Pancreas (tissue), 10 donors: ENCODE measurements at regions not wholly inside any gene's neighbourhood (a gene's known extent, or its start where the extent isn't known, plus 50 kb on each side); places are given as distances from the start of the nearest gene placed in this dataset.

Experiments
- ATAC-seq, 4 donors: fragments of 200-7000 bp; cut with Tn5 transposase; one replicate each; pipeline versions ENCODE4 v1.8.0 to v1.9.1; 2020; ENCODE audit warnings: mild to moderate bottlenecking in 4 of 4, moderate library complexity in 4 of 4
- DNase-seq, 6 donors: peaks; one replicate each; pipeline ENCODE4 v3.0.0-alpha.2; 2020
- FAIRE-seq: peaks from 2 replicates; lab custom pipeline; 2012; peaks lifted over from hg19 to GRCh38; lab: Jason Lieb, UNC
- H3K27ac ChIP-seq, 4 donors: fragments of 200-600 bp; sonication (generic); 1 replicate in 3 of 4; 2 replicates in 1 of 4; pipeline versions ENCODE4 v1.5.0 to v1.8.0; 2020
- H3K27me3 ChIP-seq, 4 donors: fragments of 200-600 bp; one replicate each; pipeline ENCODE4 v1.8.0; 2021
- H3K36me3 ChIP-seq, 3 donors: fragments of 200-600 bp; sonication (generic) in 1 of 3; one replicate each; pipeline versions ENCODE4 v1.5.0 to v1.8.0; 2020 to 2021
- H3K4me1 ChIP-seq, 3 donors: fragments of 200-600 bp; one replicate each; pipeline ENCODE4 v1.8.0; 2021
- H3K4me3 ChIP-seq, 4 donors: fragments of 200-600 bp; sonication (generic) in 2 of 4; one replicate each; pipeline versions ENCODE4 v1.5.0 to v1.8.0; 2020 to 2021
- H3K9me3 ChIP-seq, 4 donors: fragments of 200-600 bp; one replicate each; pipeline ENCODE4 v1.8.0; 2021
- CTCF ChIP-seq, 4 donors: fragments of 200-600 bp; sonication (generic) in 3 of 4; IDR thresholded peaks; one replicate each; pipeline versions ENCODE4 v1.5.0 to v1.8.0; 2021; ENCODE audit warnings: antibody characterized with exemption in 4 of 4
- WGBS, 2 donors: extraction: QIAGEN DNeasy Blood & Tissue Kit; methylation state at CpG; one replicate each; pipeline ENCODE4 v1.1.7; 2013; 5-methylcytosine and 5-hydroxymethylcytosine counted together
- intact Hi-C, 3 donors: fragments of 100-400 bp; cut with DNase I; formaldehyde crosslinking; loops; one replicate each; pipeline versions ENCODE4 v1.11.1 to v1.14.2; 2022
- donor health status: healthy with polysubstance abuse.
- donor health status: DM: no; HTN: no; CAD: no; lungs with moderate emphysema.
- donor health status: DM: no; HTN: no; CAD: no.
- donor health status: control.
- donor health status: control.
- donor health status: Bipolar disorder and iron deficiency.
- donor health status: DM: yes; HTN: yes; CAD: no.
- donor health status: DM: no; HTN: no; CAD: no.
- donor health status: DM: no; HTN: no; CAD: no.
- donor health status: DM: yes; HTN: yes; CAD: no.

- TF ChIP-seq CTCF (IDR thresholded peaks at IDR 0.05), result no peak
- Histone ChIP-seq H3K27ac (no peak overlapping the region), H3K9me3 (no peaks in the 10 kb centered on the region), H3K4me1 (no peaks in the 10 kb centered on the region), H3K27me3 (no peaks in the 10 kb centered on the region), H3K36me3 (no peaks in the 10 kb centered on the region), H3K4me3 (no peak overlapping the region)
- ATAC-seq (no peak), DNase-seq (no peak), FAIRE-seq (no peak)
- intact Hi-C loops, result no loop called here
These were observed 258.9 kb downstream of the CD109 start for GRCh38 chr6:73954881-73955280.

GRCh38 chr6:73951183-73951582, 255.2 kb downstream of the CD109 start:
- Histone ChIP-seq H3K4me3 (no peak overlapping the region), H3K4me1 (no peaks in the 10 kb centered on the region), H3K36me3 (no peaks in the 10 kb centered on the region), H3K9me3 (no peaks in the 10 kb centered on the region), H3K27ac (no peak overlapping the region), H3K27me3 (no peaks in the 10 kb centered on the region)
- ATAC-seq, result no peak
- no peak for TF ChIP-seq CTCF (IDR thresholded peaks at IDR 0.05)
- intact Hi-C loops, result no loop called here
- DNase-seq, result no peak
- no peak for FAIRE-seq

GRCh38 chr6:73943930-73944652, 248.1 kb downstream of the CD109 start:
- H3K4me1 ChIP-seq, result no peaks in the 10 kb centered on the region
- ATAC-seq, result no peak
- H3K27ac ChIP-seq, result no peak overlapping the region
- no peak for FAIRE-seq
- no peak overlapping the region for H3K4me3 ChIP-seq
- TF ChIP-seq CTCF (IDR thresholded peaks at IDR 0.05), result no peak
- H3K27me3 ChIP-seq, result no peaks in the 10 kb centered on the region
- DNase-seq, result no peak
- H3K9me3 ChIP-seq, result no peaks in the 10 kb centered on the region
- H3K36me3 ChIP-seq, result no peaks in the 10 kb centered on the region
- intact Hi-C loops, result no loop called here
- WGBS, 2 donors, result 36 to 42% methylated on average over 1 of the region's 1 CpG

- Histone ChIP-seq H3K27ac (no peak overlapping the region), H3K27me3 (no peaks in the 10 kb centered on the region), H3K4me1 (no peaks in the 10 kb centered on the region), H3K36me3 (no peaks in the 10 kb centered on the region), H3K4me3 (no peak overlapping the region), H3K9me3 (no peaks in the 10 kb centered on the region)
- WGBS, 2 donors, result 45 to 65% methylated on average over 1 of the region's 1 CpG
- TF ChIP-seq CTCF (IDR thresholded peaks at IDR 0.05), result no peak
- intact Hi-C loops, result no loop called here
- no peak for DNase-seq
- no peak for FAIRE-seq
- no peak for ATAC-seq
These were observed 247.4 kb downstream of the CD109 start for GRCh38 chr6:73943411-73943810.

- ATAC-seq, result no peak
- 41 to 53% methylated on average over 3 of the region's 3 CpGs for WGBS, 2 donors
- Histone ChIP-seq H3K4me1 (no peaks in the 10 kb centered on the region), H3K9me3 (no peaks in the 10 kb centered on the region), H3K27me3 (no peaks in the 10 kb centered on the region), H3K27ac (no peak overlapping the region), H3K36me3 (no peaks in the 10 kb centered on the region), H3K4me3 (no peak overlapping the region)
- no peak for DNase-seq
- no peak for TF ChIP-seq CTCF (IDR thresholded peaks at IDR 0.05)
- intact Hi-C loops, result no loop called here
- FAIRE-seq, result no peak
These were observed 246.7 kb downstream of the CD109 start for GRCh38 chr6:73942592-73943186.
